H1 (cell line): ENCODE measurements at regions not wholly inside any gene's neighbourhood (a gene's known extent, or its start where the extent isn't known, plus 50 kb on each side); places are given as distances from the start of the nearest gene placed in this dataset.

Experiments
- BACH1 ChIP-seq: IDR thresholded peaks from 2 replicates; pipeline ENCODE4 v1.6.1; 2012; ENCODE audit warnings: low read length, improper control_type of control experiment
- CHD1 ChIP-seq: IDR thresholded peaks from 2 replicates; pipeline ENCODE4 v1.6.1; 2012; ENCODE audit warnings: low read depth, low read length, improper control_type of control experiment
- CHD7 ChIP-seq: fragments of 300-600 bp; sonication (generic); IDR thresholded peaks from 2 replicates; pipeline ENCODE4 v1.7.1; 2012; ENCODE audit warnings: low read length, moderate library complexity, mild to moderate bottlenecking, inconsistent platforms; ENCODE audit not compliant: insufficient replicate concordance
- CREB1 ChIP-seq: IDR thresholded peaks from 2 replicates; pipeline ENCODE4 v1.6.1; 2012; ENCODE audit warnings: inconsistent platforms
- EGR1 ChIP-seq: IDR thresholded peaks from 2 replicates; pipeline ENCODE4 v1.6.1; 2011; ENCODE audit warnings: low read depth, low read length, borderline replicate concordance
- MAFK ChIP-seq: IDR thresholded peaks from 2 replicates; pipeline ENCODE4 v1.6.1; 2012; ENCODE audit warnings: low read depth, mild to moderate bottlenecking, improper control_type of control experiment, low read length
- RBBP5 ChIP-seq: IDR thresholded peaks from 2 replicates; pipeline ENCODE4 v1.7.1; 2012; ENCODE audit warnings: low read depth, mild to moderate bottlenecking, inconsistent platforms, low read length, moderate library complexity, borderline replicate concordance
- TAF7 ChIP-seq: optimal IDR thresholded peaks from 2 replicates; pipeline ENCODE3; 2011; ENCODE audit warnings: low read depth, mild to moderate bottlenecking, inconsistent platforms, low read length, moderate library complexity, borderline replicate concordance
- TCF12 ChIP-seq: IDR thresholded peaks from 2 replicates; pipeline ENCODE4 v1.6.1; 2011; ENCODE audit warnings: low read depth, mild to moderate bottlenecking, low read length
- YY1 ChIP-seq: IDR thresholded peaks from 2 replicates; pipeline ENCODE4 v1.6.1; 2011; ENCODE audit warnings: low read depth, mild to moderate bottlenecking, low read length

- no peak for TF ChIP-seq CHD7
- TF ChIP-seq RBBP5, result no peak
- TF ChIP-seq TAF7, result no peak
- TF ChIP-seq YY1, result no peak
- no peak for TF ChIP-seq CHD1
- no peak for TF ChIP-seq BACH1
- TF ChIP-seq CREB1, result no peak
- TF ChIP-seq MAFK, result no peak
- no peak for TF ChIP-seq EGR1
- TF ChIP-seq TCF12, result no peak
Measured at GRCh38 chr4:152185786-152186550, 349.9 kb downstream of the FBXW7 start (continued).
